GM18520 (cell line): ENCODE measurements at regions not wholly inside any gene's neighbourhood (a gene's known extent, or its start where the extent isn't known, plus 50 kb on each side); places are given as distances from the start of the nearest gene placed in this dataset.

ENCODE experiments used
- ATAC-seq: cut with Tn5 transposase; IDR thresholded peaks from one replicate; pipeline ENCODE4 v1.9.1; 2021; ENCODE audit not compliant: unreplicated experiment

DNA sequence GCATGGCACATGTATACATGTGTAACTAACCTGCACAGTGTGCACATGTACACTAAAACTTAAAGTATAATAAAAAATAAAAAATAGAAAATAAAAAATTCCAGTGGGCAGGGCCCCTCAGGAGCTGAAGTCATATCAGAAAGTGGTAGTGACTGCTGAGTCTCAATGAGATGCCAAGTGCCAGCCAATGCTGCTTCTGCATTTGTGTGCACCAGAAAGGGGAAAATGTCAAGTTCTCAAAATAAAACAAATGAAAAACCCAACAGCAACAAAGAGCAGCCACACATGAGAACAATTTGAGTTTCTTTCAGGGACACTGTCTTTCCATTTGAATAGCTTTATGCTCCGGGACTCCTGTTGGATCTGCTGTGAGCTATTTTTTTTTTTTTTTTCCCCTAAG lies 117.2 kb upstream of the CCDC112 start:
- no peak for ATAC-seq

DNA sequence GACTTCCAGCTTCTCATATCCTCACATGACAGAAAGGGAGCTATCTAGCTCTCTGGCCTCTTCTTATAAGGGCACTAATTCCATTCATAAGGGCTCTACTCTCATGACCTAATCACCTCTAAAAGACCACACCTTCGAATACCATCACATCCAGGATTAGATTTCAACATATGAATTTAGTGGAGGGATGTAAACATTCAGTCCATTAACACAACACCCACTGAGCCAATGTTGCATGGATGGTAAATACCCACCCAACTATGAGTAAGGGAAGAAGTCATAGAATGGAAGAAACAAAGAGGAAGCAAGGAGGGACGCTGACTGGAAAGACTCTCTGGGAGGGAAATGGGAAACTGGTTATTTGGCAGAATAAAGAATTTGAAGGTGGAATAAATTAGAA lies 112.6 kb upstream of the CCDC112 start:
- ATAC-seq = no peak

DNA sequence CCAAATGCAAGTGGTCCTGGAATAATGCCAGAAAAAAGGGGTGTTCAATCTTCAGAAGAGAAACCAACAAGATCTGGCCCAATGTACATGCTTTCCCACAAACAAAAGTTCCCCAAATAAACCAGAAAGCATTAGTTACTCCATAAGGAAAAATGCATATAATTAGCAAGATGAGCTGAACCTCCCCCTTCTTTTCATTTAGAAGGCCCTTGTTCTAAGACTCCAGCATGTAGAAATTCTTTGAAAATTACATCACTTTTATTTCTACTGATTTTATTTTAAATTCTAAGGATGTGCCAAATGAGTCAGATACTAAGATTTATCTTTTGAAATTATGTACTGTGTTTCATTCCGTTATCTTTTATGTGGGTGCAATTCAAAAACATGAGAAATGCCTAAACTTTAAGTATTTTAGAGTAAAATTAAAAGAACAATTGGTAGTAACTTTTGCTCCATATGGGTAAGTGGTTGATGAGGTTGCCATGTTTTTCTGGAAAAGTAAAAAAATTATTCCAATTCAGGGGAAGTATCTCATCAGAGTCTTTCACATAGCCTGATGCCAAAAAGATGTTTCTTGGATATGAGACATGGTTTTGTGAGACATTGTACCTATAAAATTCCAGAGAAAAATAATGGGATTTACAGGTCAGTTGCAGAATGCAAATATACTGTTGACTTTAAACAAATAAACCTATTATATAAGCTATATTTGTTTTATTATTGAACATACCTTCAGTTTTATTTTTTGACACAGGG lies 106.5 kb upstream of the CCDC112 start:
- no peak for ATAC-seq

DNA sequence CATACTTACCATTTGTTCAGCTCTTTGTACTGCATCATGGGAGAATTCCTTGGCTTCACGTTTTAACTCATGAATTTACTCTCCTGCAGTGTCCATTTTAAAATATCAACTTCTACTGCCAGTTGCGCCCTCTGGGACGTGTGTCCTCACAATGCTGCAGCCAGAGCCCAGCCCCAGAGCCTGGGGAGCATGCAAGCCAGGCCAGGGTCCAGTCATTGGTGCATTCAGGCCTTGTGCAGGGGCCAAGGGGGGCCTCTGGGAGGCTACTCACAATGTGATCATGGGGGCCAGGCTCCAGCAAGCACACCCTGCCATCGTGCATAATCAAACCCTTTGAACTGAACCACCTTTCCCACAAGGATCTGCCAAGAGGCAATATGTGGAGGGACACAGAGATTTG lies 105.6 kb upstream of the CCDC112 start:
- ATAC-seq = no peak

DNA sequence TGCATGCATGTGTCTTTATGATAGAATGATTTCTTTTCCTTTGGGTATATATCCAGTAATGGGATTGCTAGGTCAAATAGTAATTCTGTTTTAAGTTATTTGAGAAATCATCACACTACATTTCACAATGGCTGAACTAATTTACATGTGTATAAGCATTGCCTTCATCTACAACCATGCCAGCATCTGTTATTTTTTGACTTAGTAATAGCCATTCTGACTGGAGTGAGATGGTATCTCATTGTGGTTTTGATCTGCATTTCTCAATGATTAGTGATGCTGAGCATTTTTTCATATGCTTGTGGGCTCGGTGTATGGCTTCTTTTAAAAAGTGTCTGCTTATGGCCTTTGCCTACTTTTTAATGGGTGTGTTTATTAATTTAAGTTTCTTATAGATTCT lies 102.3 kb upstream of the CCDC112 start:
- ATAC-seq = no peak

DNA sequence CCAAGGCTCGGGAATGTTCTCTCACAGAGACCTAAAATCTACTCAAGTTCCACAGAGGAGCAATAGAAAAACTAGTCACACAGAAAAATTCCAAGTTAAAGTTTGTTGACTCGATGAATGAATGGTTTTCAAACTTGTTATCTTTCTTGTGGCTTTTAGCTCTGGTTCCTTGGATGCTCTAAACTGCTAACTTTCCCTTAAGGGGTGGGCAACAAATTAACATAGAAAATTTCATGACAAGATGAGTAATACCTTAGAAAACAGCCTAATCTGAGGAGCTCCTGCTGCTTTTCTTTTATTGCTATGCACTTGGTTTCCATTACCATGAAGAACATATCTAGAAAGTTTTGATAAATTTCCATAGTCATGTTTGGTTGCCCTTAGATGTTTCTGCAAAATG lies 100.2 kb upstream of the CCDC112 start:
- ATAC-seq = no peak

DNA sequence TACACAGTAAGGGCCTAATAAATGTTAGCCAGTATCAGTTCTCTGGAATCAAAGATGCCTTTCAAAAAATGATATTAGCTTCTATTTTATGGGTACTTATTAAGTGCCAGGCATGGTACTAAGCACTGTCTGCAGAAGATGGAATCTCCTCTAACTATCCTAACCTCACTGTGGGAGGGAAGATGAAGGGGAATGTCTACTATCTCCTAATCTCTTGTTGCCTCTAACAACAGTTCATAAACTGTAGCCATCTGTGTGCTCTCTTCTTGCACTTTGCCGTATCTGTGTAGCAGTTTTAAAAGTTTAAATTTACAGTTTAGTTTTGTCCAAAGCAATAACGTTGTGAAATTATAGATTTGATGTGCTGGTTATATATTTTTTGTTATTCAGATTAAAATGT lies 99.6 kb upstream of the CCDC112 start:
- no peak for ATAC-seq

DNA sequence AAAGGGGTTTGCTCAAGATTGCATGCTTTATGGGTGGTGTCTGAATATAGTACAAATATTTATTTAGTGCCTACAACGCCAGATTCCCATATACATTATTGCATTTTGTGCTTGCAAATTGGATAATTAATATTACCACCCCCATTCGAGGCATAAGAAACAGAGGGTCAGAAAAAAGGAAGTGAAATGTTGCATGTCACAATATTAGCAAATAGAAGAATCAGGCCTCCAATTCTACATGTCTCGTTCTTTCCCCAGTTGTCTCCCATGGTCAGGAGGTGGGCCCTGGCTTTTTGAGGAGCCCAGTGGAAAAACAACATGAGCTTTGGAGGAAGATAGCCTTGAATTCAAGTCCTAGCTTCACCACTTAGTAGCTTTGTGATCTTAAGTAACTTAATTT lies 98.1 kb upstream of the CCDC112 start:
- no peak for ATAC-seq

DNA sequence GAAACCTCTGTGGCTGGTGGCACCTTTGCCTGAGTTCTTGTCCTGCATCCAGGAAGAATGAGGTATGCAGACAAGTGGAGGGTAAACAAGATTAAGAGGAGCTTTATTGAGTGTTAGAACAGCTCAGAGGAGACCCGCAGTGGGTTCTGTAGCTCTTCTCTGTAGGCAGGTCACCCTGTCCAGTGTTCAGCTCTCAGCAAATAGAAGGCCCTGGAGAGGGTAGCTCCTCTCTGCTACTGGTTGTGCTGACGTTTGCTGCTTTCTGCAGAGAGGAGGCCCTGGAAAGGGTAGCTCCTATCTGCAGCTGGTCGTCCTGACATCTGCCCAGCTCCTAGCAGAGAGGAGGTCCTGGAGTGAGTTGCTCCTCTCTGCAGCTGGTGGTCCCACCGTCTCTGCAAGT lies 96.8 kb upstream of the CCDC112 start:
- ATAC-seq = no peak

DNA sequence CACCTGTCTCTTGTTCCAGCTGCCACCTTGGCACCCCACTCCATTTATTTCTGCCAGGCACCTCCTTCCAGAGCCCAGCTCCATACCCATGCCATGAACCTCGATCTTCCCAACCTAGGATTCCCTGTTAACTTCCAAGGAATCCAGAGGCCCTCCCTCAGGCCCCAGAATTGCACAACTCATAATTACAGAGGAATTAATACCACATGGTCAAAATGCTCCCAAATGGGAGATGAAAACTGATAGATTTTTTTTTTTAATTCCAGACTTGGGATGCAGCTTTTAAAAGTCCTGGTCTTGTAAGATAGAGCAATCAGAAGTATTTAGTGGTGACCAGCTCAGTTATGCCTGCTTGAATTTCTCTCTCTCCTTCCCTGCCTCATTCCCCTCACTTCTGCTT lies 96.2 kb upstream of the CCDC112 start:
- no peak for ATAC-seq

DNA sequence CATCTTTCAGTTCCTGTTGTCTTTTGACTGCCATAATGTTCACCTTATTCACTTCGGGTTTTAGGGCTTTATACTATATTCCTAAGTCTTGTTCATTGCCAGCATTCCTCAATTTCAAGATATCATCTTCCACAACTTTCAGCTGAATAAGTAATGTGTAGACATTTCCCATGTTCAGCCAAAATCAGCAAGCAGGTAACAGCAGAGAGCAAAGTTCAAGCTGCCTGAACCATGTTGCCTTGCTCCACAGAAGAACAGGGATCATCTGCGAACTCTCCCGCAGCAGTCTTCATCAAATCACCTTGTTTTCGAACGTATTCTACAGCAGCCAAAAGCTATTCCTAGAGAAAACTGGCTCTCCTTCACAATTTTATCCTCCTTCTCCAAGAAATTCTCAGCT lies 95.3 kb upstream of the CCDC112 start:
- no peak for ATAC-seq

DNA sequence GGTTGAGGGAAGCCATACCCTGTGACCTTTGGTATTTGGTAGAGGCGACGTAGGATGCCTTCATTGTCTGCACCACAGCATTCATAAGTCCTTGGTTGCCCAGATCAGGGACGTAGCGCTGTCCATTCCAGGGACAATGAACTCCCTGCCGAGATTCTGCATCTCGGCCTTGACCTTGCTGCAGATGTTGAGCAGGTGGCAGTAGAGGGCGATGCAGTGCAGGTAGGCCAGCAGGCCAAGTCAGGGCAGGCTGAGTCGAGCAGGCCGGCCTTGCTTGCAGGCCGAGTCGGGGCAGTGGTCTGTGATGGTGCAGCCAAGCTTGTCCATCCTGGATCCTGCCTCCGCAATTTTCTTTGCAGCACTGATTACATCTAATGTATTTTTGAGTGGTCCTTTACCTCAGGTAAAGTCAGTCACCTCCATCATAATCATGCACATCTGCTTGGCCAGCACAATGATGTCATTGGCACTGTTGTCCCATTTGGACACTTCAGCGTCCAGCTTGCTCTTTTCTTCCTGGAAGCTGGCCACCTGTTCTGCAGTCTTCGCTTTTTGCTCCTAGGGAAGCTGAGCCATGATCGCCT lies 93.4 kb upstream of the CCDC112 start:
- no peak for ATAC-seq

DNA sequence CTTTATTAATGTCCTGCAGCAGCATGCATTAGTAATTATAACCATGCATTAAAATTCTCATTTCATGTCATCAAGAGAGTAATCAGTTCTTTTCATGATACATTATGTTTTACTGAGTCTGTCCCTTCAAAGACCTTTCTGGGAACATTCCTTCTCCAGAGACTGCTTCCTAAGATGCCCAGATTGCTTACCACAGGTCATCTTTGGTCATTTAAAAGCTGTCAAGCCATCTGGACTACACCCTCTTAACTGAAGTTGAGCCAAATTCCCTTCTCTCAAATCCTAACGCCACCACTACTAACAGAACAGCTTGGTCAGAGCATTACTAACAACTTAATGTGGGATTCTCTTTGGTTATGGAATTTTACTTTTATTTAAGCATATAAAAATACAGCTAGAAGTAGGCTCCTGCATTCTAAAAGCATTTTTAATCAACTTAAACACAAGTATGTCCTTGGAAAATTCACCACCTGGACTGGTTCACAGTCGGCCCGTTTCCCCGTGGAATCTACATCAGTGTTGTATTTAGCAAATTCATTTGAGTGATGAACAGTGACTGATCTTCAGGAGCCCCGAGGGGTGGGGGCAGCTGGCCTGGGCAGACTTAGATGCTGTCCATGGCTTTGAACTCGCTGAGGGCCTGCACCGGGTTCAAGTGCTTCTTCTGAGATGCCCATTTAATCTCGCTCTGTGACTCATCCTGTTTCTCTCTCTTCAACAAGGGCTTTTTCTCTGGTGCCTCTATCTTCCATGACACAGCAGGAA lies 92.8 kb upstream of the CCDC112 start:
- ATAC-seq = no peak

DNA sequence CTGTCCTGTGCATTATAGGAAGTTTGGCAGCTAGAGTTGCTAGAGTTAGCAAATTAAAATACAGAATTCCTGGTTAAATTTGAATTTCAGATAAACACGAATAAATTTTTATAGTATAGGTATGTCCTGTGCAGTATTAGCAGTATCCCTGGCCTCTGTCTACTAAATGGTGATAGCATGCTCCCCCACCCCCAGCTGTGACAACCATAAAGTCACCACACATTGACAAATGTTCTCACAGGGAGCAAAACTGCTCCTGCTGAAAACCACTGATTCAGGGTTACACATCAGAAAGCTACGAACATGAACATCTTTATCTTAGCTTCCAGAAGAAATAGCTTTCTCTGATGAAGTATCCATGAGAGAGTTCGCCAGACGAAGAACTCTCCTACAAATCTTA lies 91.8 kb upstream of the CCDC112 start:
- ATAC-seq = no peak

DNA sequence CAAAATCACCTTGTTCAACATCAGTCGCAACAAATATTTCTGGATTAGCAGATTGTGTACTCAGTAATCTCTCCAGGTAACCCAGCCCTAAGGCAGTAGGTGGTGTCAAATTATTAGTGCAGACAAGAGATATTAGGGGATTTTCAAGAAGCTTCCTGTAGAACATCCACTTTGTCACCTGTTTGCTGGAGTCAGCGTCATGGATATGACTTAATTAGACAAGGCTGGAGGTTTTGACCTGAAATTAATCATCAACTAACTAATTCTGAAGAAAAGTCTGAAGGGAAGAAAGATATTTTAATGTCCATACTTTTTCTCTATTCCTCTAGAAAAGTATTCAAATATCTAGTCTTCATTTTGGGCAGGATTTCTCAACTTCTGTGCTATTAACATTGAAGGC lies 91.4 kb upstream of the CCDC112 start:
- no peak for ATAC-seq

DNA sequence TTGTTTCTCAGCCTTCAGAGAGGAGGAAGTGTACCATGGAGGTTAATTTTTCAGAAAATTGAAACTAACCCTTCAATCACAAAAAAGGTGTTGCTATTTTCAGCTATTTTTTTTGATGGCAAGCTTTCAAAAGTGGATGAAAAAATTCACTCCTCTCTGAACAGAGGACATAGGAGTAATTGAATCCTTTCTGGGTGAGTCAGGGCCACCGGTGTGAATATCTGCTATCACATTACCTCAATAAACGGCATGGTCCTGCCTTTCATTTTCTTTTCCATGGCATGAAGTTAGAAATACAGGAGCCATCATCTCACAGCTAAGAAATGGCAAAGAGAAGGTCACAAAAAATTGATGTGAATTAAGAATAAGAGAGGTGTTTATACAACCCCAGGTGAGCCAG lies 90.2 kb upstream of the CCDC112 start:
- no peak for ATAC-seq

DNA sequence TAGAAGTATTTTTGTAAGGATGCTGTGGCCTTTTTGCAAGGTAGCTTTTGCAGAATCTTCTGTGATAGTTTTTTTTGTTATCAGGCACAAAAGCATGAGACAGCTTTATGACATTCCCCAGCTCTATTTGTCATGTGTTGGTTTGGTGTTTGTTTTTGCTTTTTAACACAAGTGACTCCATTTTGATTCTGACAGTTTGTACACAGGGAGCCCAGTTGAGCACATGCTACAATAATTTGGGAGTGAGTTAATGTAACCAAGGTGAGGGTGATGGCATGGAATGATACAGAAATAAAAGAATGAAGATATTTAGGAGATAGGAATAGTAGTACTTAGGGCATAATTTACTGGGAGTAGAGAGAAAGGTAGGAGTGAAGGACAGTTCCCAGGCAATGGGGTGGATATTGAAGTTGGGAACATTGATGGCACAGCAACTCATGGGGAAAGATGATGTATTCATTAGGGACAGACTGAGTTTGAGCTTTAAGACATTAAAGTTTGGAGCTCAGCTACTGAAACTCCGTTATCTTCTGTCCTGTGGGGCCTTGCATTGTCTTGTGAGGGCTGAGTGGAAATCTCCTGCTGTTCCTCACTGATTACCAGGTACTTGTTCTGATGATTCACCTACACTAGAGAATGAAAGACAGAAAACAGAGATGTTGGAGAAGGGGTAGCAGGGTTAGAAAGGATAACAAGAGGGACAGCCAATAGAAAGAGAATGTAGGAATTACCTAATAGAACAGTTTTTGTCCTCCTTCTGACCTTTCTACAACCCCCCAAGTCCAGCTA lies 88.3 kb upstream of the CCDC112 start:
- no peak for ATAC-seq

DNA sequence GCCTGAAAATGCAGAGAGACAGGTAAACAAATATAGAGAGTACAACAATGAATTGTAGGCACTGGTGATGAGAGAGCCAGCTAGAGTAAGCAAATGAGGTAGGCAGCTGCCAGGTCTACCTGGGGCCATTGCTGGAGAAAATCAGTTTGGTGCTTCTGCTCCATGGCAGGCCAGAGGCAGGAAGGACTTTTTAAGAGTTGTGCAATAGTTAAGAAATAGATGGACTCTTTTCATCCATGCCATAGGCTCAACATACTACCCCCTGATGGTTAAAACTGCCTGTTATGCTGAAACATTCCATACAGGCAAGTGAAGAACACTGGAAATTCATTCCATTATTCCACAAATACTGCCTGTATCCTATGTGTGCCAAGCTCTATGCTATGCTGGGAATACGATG lies 86.5 kb upstream of the CCDC112 start:
- ATAC-seq = no peak

DNA sequence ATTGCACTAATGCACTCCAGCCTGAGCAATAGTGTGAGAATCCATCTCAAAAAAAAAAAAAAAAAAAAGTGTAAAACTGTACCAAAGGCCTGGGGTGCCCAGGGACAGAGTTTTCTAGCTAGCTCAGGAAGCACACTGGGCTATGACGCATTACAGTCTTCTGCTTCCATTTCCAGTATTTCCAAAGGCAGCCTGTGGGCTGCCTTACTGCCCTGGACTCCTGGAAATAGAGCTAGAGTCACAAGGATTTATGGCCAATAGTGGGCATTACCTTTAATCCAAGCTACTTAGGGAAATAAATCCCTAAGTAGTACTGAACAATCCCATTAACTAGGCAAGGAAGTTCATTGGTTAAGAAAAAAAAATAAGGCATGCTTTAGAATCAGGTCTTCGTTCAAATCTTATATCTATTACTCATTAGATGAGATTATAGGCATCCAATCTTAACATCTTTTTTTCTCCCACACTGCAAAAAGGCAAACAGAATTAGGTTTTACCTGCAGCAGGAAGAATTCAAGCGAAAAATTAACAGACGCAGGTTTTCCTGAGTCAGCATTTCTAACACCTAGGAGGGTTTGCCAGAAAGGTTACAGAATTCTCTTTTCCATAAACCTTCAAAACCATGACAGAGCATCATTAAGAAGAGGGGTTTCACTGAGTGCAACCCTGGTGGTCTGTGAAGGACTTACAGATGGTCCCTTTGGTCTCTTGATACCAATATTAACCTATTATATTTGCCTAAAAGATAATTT lies 85.6 kb upstream of the CCDC112 start:
- no peak for ATAC-seq

DNA sequence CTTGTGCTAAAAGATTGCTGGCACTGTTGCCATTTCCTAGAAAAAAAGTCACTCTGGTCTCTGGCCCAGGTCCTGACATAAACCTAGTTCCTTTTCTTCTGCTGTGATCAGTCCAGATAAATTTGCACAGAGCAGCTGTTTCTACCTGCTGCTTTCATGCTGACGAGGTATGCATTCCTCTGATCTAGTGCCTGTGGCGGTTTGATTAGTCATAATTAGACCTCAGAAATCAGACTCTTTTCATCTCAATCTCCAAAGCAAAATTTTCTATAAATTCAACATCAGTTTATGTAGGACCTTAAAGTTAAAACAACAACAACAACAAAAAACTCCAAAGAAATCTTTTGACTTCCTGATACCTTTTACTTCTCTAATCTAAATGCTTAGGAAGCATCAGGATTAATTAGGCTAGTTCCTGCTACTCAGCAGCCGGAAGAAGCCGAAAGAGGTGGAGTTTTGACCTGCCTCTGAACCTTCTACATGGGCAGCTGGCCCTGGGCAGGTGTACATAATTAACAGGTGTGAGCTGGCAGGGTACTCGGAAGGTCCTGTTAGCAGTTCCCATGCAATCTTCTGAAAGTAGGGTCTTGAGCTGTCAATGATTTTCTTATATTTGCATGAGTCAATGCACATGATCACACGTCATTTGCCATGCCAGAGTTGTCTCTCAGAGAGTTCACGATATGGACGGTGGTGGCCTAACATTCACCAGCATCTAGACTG lies 83.3 kb upstream of the CCDC112 start:
- peak; percentile 55 for ATAC-seq
